ENCODE measurements at regions not wholly inside any gene's neighbourhood (a gene's known extent, or its start where the extent isn't known, plus 50 kb on each side); places are given as distances from the start of the nearest gene placed in this dataset.

DNA sequence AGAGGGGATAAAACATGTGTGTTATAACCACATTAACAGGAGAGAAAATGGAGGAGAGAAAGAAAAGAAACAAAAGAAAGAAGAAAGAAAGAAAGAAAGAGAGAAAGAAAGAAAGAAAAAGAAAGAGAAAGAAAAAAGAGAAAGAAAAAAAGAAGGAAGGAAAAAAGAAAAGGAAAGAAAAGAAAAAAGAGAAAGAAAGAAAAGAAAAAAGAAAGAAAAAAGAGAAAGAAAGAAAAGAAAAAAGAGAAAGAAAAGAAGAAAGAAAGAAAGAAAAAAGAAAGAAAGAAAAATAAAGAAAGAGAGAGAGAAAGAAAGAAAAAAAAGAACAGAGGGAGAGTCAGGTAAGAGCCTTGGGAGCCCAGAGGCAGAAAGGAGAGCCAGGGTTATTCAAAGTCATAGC lies 446.6 kb upstream of the ASIC2 start:
- Histone ChIP-seq H2AFZ (ENCODE audit: low read length) (no peak overlapping the region), H3K4me2 (ENCODE audit: low read depth, low read length, poor library complexity, severe bottlenecking) (no peak overlapping the region), H3K79me2 (ENCODE audit: insufficient read depth, low read length) (no peaks in the 10 kb centered on the region), H3K27me3 (ENCODE audit: insufficient read depth, low read length, poor library complexity, severe bottlenecking) (no peaks in the 10 kb centered on the region), H3K36me3 (ENCODE audit: insufficient read depth, low read length) (no peaks in the 10 kb centered on the region), H4K20me1 (ENCODE audit: insufficient read depth, low read length, poor library complexity, severe bottlenecking) (no peaks in the 10 kb centered on the region), H3K4me3 (ENCODE audit: low read length, poor library complexity, severe bottlenecking) (no peak overlapping the region), H3K9ac (ENCODE audit: low read depth, low read length, poor library complexity, severe bottlenecking) (no peak overlapping the region), H3K4me1 (ENCODE audit: insufficient read depth, low read length, poor library complexity, severe bottlenecking) (no peaks in the 10 kb centered on the region), H3K9me3 (ENCODE audit: insufficient read depth, low read depth, low read length) (0 out of 2 replicates have a peak, but pooled peaks cover 4% of the 10 kb centered on the region), H3K9me2 (replicated peaks; ENCODE audit: low read depth, low read length) (no peaks in the 10 kb centered on the region), H3F3A (ENCODE audit: low read depth) (no peaks in the 10 kb centered on the region)
- TF ChIP-seq, protein P1, sequence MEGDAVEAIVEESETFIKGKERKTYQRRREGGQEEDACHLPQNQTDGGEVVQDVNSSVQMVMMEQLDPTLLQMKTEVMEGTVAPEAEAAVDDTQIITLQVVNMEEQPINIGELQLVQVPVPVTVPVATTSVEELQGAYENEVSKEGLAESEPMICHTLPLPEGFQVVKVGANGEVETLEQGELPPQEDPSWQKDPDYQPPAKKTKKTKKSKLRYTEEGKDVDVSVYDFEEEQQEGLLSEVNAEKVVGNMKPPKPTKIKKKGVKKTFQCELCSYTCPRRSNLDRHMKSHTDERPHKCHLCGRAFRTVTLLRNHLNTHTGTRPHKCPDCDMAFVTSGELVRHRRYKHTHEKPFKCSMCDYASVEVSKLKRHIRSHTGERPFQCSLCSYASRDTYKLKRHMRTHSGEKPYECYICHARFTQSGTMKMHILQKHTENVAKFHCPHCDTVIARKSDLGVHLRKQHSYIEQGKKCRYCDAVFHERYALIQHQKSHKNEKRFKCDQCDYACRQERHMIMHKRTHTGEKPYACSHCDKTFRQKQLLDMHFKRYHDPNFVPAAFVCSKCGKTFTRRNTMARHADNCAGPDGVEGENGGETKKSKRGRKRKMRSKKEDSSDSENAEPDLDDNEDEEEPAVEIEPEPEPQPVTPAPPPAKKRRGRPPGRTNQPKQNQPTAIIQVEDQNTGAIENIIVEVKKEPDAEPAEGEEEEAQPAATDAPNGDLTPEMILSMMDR (conservative IDR thresholded peaks at IDR 0.05; ENCODE audit: low read length), result no peak
- no peak for TF ChIP-seq EZH2phosphoT487 (IDR thresholded peaks at IDR 0.05; ENCODE audit: borderline replicate concordance)

DNA sequence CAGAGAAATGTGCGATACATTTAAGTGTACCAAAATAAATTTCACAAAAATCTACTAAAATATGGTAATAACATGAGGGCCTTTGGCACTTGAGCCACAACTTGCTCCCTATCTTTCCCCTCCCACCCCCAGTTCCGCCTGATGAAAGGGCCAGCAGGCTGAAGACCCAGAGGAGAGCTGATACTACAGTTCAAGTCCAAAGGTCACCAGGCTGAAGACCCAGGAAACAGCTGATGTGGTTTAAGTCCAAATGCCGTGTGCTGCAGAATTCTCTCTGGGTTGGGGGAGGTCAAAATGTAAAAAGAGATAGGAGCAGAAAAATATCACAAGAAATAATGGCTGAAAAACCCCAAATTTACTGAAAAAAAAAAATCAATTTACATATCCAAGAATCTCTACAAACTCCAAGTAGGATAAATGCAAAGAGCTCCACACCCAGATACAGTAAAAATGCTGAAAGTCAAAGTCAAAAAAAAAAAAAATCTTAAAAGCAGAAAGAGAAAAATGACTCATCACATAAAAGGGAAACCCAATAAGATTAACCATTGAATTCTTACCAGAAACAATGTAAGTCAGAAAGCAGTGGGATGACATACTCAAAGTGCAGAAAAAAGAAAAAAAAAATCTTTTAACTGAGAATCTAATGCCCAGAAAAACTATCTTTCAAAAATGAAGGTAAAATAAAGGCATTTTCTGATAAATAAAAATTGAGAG lies 452.1 kb upstream of the ASIC2 start:
- Histone ChIP-seq H3K9ac (ENCODE audit: low read depth, low read length, poor library complexity, severe bottlenecking) (no peak overlapping the region), H3K4me3 (ENCODE audit: low read length, poor library complexity, severe bottlenecking) (no peak overlapping the region), H3F3A (ENCODE audit: low read depth) (no peaks in the 10 kb centered on the region), H3K36me3 (ENCODE audit: insufficient read depth, low read length) (no peaks in the 10 kb centered on the region), H3K4me1 (ENCODE audit: insufficient read depth, low read length, poor library complexity, severe bottlenecking) (no peaks in the 10 kb centered on the region), H3K9me3 (ENCODE audit: insufficient read depth, low read depth, low read length) (no peaks in the 10 kb centered on the region), H4K20me1 (ENCODE audit: insufficient read depth, low read length, poor library complexity, severe bottlenecking) (no peaks in the 10 kb centered on the region), H3K4me2 (ENCODE audit: low read depth, low read length, poor library complexity, severe bottlenecking) (no peak overlapping the region), H3K9me2 (replicated peaks; ENCODE audit: low read depth, low read length) (no peaks in the 10 kb centered on the region), H3K27me3 (ENCODE audit: insufficient read depth, low read length, poor library complexity, severe bottlenecking) (no peaks in the 10 kb centered on the region), H2AFZ (ENCODE audit: low read length) (no peak overlapping the region), H3K79me2 (ENCODE audit: insufficient read depth, low read length) (no peaks in the 10 kb centered on the region)
- TF ChIP-seq, protein P1 (conservative IDR thresholded peaks at IDR 0.05; ENCODE audit: low read length), result no peak
- TF ChIP-seq EZH2phosphoT487 (IDR thresholded peaks at IDR 0.05; ENCODE audit: borderline replicate concordance), result no peak

DNA sequence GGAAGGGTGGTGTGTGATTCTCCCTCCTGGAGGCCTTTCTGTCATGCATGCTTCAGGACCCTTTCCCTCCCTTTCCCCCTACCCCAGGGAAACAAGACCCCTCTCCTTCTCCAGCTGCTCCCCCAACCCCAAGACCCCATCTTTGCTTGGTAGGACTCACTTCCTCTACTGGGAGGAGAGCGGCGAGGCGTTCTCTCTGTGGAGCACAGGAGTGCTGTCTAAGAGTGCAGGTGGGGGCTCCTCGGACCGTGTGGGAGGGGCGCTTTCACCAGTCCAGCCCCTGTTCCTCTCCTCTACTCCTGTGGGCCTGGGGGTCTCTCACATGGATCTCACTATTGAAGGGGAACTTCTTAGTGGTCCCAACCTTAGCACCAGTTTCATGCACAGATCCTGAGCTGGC lies 456.1 kb upstream of the ASIC2 start:
- H3K4me2 ChIP-seq (ENCODE audit: low read depth, low read length, poor library complexity, severe bottlenecking), result no peak overlapping the region
- H3K4me3 ChIP-seq (ENCODE audit: low read length, poor library complexity, severe bottlenecking), result no peak overlapping the region

More for the DNA sequence above, 456.1 kb upstream of the ASIC2 start:
- no peaks in the 10 kb centered on the region for H3F3A ChIP-seq (ENCODE audit: low read depth)
- H4K20me1 ChIP-seq (ENCODE audit: insufficient read depth, low read length, poor library complexity, severe bottlenecking), result no peaks in the 10 kb centered on the region
- no peak overlapping the region for H3K9ac ChIP-seq (ENCODE audit: low read depth, low read length, poor library complexity, severe bottlenecking)
- no peaks in the 10 kb centered on the region for H3K4me1 ChIP-seq (ENCODE audit: insufficient read depth, low read length, poor library complexity, severe bottlenecking)
- no peaks in the 10 kb centered on the region for H3K79me2 ChIP-seq (ENCODE audit: insufficient read depth, low read length)
- H3K27me3 ChIP-seq (ENCODE audit: insufficient read depth, low read length, poor library complexity, severe bottlenecking), result no peaks in the 10 kb centered on the region
- H3K9me3 ChIP-seq (ENCODE audit: insufficient read depth, low read depth, low read length), result no peaks in the 10 kb centered on the region
- no peak overlapping the region for H2AFZ ChIP-seq (ENCODE audit: low read length)
- H3K36me3 ChIP-seq (ENCODE audit: insufficient read depth, low read length), result no peaks in the 10 kb centered on the region
- no peaks in the 10 kb centered on the region for H3K9me2 ChIP-seq (replicated peaks; ENCODE audit: low read depth, low read length)
- TF ChIP-seq EZH2phosphoT487 (IDR thresholded peaks at IDR 0.05; ENCODE audit: borderline replicate concordance), result no peak
- TF ChIP-seq, protein P1 (conservative IDR thresholded peaks at IDR 0.05; ENCODE audit: low read length), result no peak

All from Loucy (cell line).